NCI-H1694 treated with DMSO at 0.1 percent for 48 hours (cell line): ENCODE measurements at regions not wholly inside any gene's neighbourhood (a gene's known extent, or its start where the extent isn't known, plus 50 kb on each side); places are given as distances from the start of the nearest gene placed in this dataset.

Experiments
- DNase-seq: peaks from one replicate; lab custom pipeline; 2025; lab: John Stamatoyannopoulos, UW

- no peak for DNase-seq
These were observed 54.0 kb upstream of the SLC22A11 start for GRCh38 chr11:64501500-64502427.

GRCh38 chr11:64502634-64503033, 53.1 kb upstream of the SLC22A11 start:
- DNase-seq, result no peak

GRCh38 chr11:64503186-64503753, 52.5 kb upstream of the SLC22A11 start:
- DNase-seq, result no peak

- DNase-seq, result no peak
These were observed 50.7 kb upstream of the SLC22A11 start for GRCh38 chr11:64504999-64505398.
